PC-3 (cell line): ENCODE measurements at regions not wholly inside any gene's neighbourhood (a gene's known extent, or its start where the extent isn't known, plus 50 kb on each side); places are given as distances from the start of the nearest gene placed in this dataset.

Experiments used
- ATAC-seq: fragments of 200-7000 bp; cut with Tn5 transposase; 2 replicates; pipeline ENCODE4 v1.9.1; 2020; ENCODE audit warnings: mild to moderate bottlenecking, moderate library complexity
- BruUV-seq: library from RNA; stranded (reverse); fragments of 400-500 nt; replicated peaks from 2 replicates; lab custom pipeline; 2021; lab: Mats Ljungman, UMichigan
- CTCF ChIA-PET: fragments of 300-600 bp; sonication (Branson Sonifier 250); formaldehyde crosslinking; loops from one replicate; lab custom pipeline; 2022; ENCODE audit warnings: antibody characterized with exemption; lab: Charles Lee
- POLR2A ChIA-PET: fragments of 300-600 bp; sonication (Branson Sonifier 250); formaldehyde crosslinking; loops from one replicate; lab custom pipeline; 2022; ENCODE audit warnings: antibody characterized with exemption; ENCODE audit not compliant: unreplicated experiment; lab: Charles Lee
- DNase-seq: peaks from one replicate; pipeline ENCODE4 v3.0.0-alpha.2; 2015
- H2AFZ ChIP-seq: fragments of 300-600 bp; sonication (generic); 2 replicates; pipeline ENCODE4 v1.6.0; 2016; ENCODE audit warnings: antibody characterized with exemption, low read length
- H3F3A ChIP-seq: fragments of 300-600 bp; sonication (generic); one replicate; pipeline ENCODE4 v1.6.0; 2017; ENCODE audit warnings: antibody characterized with exemption, low read length, control low read depth, mild to moderate bottlenecking; ENCODE audit not compliant: unreplicated experiment
- H3K27ac ChIP-seq: fragments of 300-600 bp; sonication (generic); 2 replicates; pipeline ENCODE4 v1.5.1; 2016; ENCODE audit warnings: mild to moderate bottlenecking, low read length
- H3K27me3 ChIP-seq: fragments of 300-600 bp; sonication (generic); 2 replicates; pipeline ENCODE4 v1.6.1; 2016; ENCODE audit warnings: low read length, mixed read lengths
- H3K36me3 ChIP-seq: fragments of 300-600 bp; sonication (generic); 2 replicates; pipeline ENCODE4 v1.6.1; 2016; ENCODE audit warnings: low read depth, mixed run types, low read length, mixed read lengths
- H3K4me1 ChIP-seq: fragments of 300-600 bp; sonication (generic); 2 replicates; pipeline ENCODE4 v1.5.1; 2016; ENCODE audit warnings: low read length; ENCODE audit not compliant: insufficient read depth
- H3K4me2 ChIP-seq: fragments of 300-600 bp; sonication (generic); 2 replicates; pipeline ENCODE4 v1.6.0; 2016; ENCODE audit warnings: low read length
- H3K4me3 ChIP-seq: fragments of 300-600 bp; sonication (generic); 2 replicates; pipeline ENCODE4 v1.5.1; 2016; ENCODE audit warnings: mild to moderate bottlenecking, low read length, mixed read lengths
- H3K79me2 ChIP-seq: fragments of 300-600 bp; sonication (generic); 2 replicates; pipeline ENCODE4 v1.6.1; 2017; ENCODE audit warnings: low read length, mixed read lengths
- H3K9ac ChIP-seq: fragments of 300-600 bp; sonication (generic); 2 replicates; pipeline ENCODE4 v1.6.0; 2016; ENCODE audit warnings: mild to moderate bottlenecking, low read length
- H3K9me2 ChIP-seq: fragments of 300-600 bp; sonication (generic); replicated peaks from 2 replicates; pipeline ENCODE4 v1.6.1; 2016; ENCODE audit warnings: mixed run types, low read length, mixed read lengths
- H3K9me3 ChIP-seq: fragments of 300-600 bp; sonication (generic); 2 replicates; pipeline ENCODE4 v1.6.1; 2016; ENCODE audit warnings: low read length, mixed read lengths
- H4K20me1 ChIP-seq: fragments of 300-600 bp; sonication (generic); 2 replicates; pipeline ENCODE4 v1.6.1; 2016; ENCODE audit warnings: low read length, mixed read lengths
- EZH2 ChIP-seq: fragments of 300-600 bp; sonication (generic); IDR thresholded peaks from one replicate; pipeline ENCODE4 v1.6.1; 2017; ENCODE audit warnings: antibody characterized with exemption, mild to moderate bottlenecking, low read length; ENCODE audit not compliant: unreplicated experiment
- EZH2phosphoT487 ChIP-seq: fragments of 300-600 bp; sonication (generic); IDR thresholded peaks from 2 replicates; pipeline ENCODE4 v1.6.1; 2018; ENCODE audit warnings: mild to moderate bottlenecking, antibody characterized with exemption, low read length, borderline replicate concordance
- intact Hi-C: fragments of 100-400 bp; cut with micrococcal nuclease; formaldehyde crosslinking; loops from 2 replicates; pipeline ENCODE4 v1.9.0; 2023
- TF ChIP-seq, protein P1 (sequence below): fragments of 300-600 bp; sonication (generic); conservative IDR thresholded peaks from 2 replicates; pipeline ENCODE4 v1.5.1; 2017; ENCODE audit warnings: antibody characterized with exemption, low read depth, mild to moderate bottlenecking, low read length

DNA sequence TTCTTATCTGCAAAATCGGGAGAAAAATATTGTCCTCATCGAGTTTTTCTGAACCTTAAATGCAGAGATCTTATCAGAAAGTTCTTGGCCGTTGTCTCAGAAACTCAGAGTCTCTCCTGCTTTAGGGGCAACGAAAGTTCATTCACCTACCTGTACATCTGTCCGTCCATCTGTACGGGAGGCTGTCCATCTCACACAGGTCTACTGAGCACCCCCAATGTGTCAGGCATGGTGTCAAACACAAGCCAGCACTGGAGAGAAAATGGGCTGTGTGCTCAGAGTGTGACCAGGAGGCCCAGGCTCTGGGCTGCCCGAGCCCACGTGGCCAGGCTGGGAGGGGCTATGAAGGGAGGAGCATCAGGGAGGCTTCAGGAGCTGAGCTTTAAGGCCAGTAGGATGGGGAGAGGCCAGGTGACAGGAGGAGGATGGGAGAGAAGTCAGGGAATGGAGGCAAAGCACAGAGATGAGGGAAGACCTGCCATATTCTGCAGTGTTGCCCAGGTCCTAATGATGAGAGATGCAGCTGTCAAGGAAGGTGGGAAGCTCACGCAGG is 62.4 kb upstream of the MYEOV start:
- intact Hi-C loops, result no loop called here
- H3K9me2 ChIP-seq, result no peaks in the 10 kb centered on the region
- H3F3A ChIP-seq, result no peaks in the 10 kb centered on the region
- H4K20me1 ChIP-seq, result no peaks in the 10 kb centered on the region
- CTCF ChIA-PET, result no interaction called here
- no peak overlapping the region for H3K4me2 ChIP-seq
- no peak overlapping the region for H3K27ac ChIP-seq
- no peak for DNase-seq
- no TSS peak for BruUV-seq
- H3K79me2 ChIP-seq, result no peaks in the 10 kb centered on the region
- no peaks in the 10 kb centered on the region for H3K36me3 ChIP-seq
- TF ChIP-seq EZH2phosphoT487, result no peak
- TF ChIP-seq, protein P1, sequence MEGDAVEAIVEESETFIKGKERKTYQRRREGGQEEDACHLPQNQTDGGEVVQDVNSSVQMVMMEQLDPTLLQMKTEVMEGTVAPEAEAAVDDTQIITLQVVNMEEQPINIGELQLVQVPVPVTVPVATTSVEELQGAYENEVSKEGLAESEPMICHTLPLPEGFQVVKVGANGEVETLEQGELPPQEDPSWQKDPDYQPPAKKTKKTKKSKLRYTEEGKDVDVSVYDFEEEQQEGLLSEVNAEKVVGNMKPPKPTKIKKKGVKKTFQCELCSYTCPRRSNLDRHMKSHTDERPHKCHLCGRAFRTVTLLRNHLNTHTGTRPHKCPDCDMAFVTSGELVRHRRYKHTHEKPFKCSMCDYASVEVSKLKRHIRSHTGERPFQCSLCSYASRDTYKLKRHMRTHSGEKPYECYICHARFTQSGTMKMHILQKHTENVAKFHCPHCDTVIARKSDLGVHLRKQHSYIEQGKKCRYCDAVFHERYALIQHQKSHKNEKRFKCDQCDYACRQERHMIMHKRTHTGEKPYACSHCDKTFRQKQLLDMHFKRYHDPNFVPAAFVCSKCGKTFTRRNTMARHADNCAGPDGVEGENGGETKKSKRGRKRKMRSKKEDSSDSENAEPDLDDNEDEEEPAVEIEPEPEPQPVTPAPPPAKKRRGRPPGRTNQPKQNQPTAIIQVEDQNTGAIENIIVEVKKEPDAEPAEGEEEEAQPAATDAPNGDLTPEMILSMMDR, result no peak
- TF ChIP-seq EZH2, result no peak
- H3K9ac ChIP-seq, result no peak overlapping the region
- no peak overlapping the region for H3K4me3 ChIP-seq
- no peak for ATAC-seq
- no peaks in the 10 kb centered on the region for H3K4me1 ChIP-seq
- no peak overlapping the region for H2AFZ ChIP-seq
- H3K27me3 ChIP-seq, result no peaks in the 10 kb centered on the region
- POLR2A ChIA-PET, result no interaction called here
- no peaks in the 10 kb centered on the region for H3K9me3 ChIP-seq

DNA sequence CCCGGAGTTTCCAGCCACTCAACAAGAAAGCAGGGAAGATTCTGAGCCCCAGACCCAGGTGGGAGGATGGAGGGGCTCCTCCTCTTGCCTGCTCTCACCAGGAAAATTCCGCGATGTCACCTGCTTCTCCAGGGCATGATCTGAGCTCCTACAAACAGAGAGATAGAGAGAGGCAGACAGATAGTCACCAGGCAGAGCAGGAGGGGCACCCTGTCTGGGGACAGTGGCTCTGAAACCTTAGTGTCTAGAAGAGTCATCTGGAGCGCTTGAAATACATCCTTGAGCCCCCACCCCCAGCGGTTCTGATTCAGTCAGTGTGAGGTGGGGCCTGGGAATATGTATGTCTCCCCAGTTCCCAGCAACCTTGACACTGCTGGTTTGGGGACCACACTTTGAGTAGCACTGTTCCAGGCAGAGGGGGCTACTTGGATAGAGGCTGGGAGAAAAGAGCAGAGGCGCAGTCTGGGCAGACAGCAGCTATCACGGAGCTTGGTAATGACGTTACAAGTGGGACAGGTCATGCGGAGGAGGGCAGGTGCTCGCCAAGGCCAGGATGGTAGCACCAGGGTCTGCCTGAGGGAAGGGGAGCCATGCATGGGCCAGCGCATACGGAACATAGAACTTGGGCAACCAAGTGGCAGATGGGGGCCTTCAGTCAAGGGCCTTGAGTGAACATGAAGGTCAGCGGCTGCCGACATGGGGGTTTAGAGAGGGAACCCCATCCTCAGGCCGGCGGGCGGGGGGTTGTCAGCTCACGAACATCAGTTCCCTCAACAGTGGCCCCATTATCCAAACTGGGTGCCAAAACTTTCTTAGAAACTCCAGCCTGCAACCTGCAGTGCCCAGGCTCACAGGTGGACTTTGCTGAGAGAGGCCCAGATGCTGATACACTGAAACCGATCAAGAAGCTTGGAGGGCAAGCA is 60.9 kb upstream of the MYEOV start:
- no TSS peak for BruUV-seq
- H3F3A ChIP-seq, result no peaks in the 10 kb centered on the region
- no peaks in the 10 kb centered on the region for H3K4me1 ChIP-seq
- no peaks in the 10 kb centered on the region for H3K27me3 ChIP-seq
- H3K4me3 ChIP-seq, result no peak overlapping the region
- no peak for DNase-seq
- H4K20me1 ChIP-seq, result no peaks in the 10 kb centered on the region
- H3K27ac ChIP-seq, result no peak overlapping the region
- intact Hi-C loops, result no loop called here
- H3K36me3 ChIP-seq, result no peaks in the 10 kb centered on the region
- H3K9ac ChIP-seq, result no peak overlapping the region
- POLR2A ChIA-PET, result no interaction called here
- CTCF ChIA-PET, result no interaction called here
- no peaks in the 10 kb centered on the region for H3K9me3 ChIP-seq
- H2AFZ ChIP-seq, result no peak overlapping the region
- no peak overlapping the region for H3K4me2 ChIP-seq
- TF ChIP-seq, protein P1, result no peak
- TF ChIP-seq EZH2 (no peak), EZH2phosphoT487 (no peak)
- no peaks in the 10 kb centered on the region for H3K9me2 ChIP-seq
- H3K79me2 ChIP-seq, result no peaks in the 10 kb centered on the region
- no peak for ATAC-seq
